A549 (cell line): ENCODE measurements at regions not wholly inside any gene's neighbourhood (a gene's known extent, or its start where the extent isn't known, plus 50 kb on each side); places are given as distances from the start of the nearest gene placed in this dataset.

Experiments
- CEBPB ChIP-seq, 2 experiments: fragments of >200 bp in 1 of 2; sonication (Bioruptor Twin) in 1 of 2; formaldehyde crosslinking in 1 of 2; IDR thresholded peaks; 2 replicates each; pipeline ENCODE4 v1.6.1; 2012 to 2016
- CTCF ChIP-seq: fragments of >200 bp; sonication (Bioruptor Twin); formaldehyde crosslinking; IDR thresholded peaks from 3 replicates; pipeline ENCODE4 v1.5.1; 2016

DNA sequence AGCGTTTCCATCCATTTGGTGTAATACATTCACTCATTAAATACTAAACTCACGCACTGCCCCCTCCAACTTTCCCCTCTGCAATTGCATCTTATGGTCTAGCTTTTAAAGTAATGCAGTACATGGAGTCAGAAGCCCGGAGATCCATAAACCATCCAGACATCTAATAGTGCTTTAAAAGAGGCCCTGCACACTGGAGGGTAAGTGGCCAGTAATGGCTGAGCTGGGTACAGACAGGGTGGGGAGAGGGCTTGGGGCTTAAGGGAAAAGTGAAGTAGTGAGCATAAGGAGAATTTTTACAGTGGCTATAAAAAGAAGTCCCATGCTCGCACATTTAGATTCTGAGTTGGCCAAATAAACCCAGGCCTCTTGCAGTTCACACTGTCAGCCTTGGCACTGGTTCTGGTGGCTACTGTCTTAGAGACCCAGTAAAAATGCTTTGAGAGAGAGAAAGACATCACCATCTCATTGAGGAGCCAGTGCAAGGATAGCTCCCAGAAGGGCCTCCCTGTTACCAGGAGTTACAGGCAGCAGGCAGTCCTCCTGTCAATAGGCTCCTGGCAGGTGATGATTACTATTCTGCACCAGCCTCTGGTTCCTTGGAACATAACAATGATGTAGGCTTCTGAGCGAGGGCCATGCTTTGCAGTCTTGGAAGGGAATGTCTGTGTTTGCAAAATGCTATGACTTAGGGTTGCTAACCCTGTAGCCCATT, 112.6 kb upstream of the NEO1 start:
- TF ChIP-seq CTCF: no peak
- TF ChIP-seq CEBPB (IDR thresholded peaks at IDR 0.05): no peak
